Activated CD8-positive, alpha-beta memory T cell treated with anti-CD3 and anti-CD28 coated beads, Interleukin-2, amount 50 U/mL, for 1 hour (primary cell): ENCODE measurements at regions not wholly inside any gene's neighbourhood (a gene's known extent, or its start where the extent isn't known, plus 50 kb on each side); places are given as distances from the start of the nearest gene placed in this dataset.

Experiments
- DNase-seq: peaks from one replicate; pipeline ENCODE4 v3.0.0-alpha.2; 2020; ENCODE audit errors: extremely low read depth

DNA sequence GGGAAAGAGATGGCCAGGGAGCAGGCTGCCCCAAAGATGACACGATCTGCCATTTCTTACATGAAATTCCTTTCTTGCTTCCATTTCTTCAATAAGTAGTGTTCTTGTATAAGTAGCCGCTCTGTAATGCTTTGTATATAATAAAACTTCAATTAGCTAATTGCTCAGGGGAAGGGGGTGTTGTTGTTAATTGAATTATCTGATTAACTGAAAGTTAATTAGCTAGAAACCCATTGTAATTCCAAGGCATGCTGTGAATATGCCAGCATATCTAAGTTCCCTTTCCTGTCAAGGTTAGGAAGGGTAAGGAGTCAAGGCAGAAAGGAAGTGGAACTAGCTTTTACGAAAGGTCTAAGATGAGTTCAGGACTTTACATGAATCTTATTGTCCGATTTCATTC, 765.9 kb downstream of the TYW1 start:
- DNase-seq: no peak

DNA sequence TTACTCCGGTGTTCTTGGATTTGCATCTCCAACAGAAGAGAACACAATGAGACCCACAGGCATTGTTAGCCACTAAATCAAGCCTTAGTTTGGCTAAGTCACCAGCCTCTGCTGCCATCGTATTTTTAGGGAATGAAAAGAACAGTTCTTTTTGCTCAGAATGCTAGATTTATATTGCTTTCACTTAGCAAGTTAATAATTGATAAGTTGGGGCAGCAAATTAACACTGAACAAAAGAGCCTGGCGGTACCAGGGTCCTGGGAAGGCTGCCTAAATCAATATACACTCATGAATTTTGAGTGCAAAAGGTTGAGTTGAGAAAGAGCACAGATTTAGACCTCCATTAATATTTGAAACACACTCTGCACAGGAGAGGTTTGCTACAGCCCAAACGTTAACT, 767.7 kb downstream of the TYW1 start:
- no peak for DNase-seq

DNA sequence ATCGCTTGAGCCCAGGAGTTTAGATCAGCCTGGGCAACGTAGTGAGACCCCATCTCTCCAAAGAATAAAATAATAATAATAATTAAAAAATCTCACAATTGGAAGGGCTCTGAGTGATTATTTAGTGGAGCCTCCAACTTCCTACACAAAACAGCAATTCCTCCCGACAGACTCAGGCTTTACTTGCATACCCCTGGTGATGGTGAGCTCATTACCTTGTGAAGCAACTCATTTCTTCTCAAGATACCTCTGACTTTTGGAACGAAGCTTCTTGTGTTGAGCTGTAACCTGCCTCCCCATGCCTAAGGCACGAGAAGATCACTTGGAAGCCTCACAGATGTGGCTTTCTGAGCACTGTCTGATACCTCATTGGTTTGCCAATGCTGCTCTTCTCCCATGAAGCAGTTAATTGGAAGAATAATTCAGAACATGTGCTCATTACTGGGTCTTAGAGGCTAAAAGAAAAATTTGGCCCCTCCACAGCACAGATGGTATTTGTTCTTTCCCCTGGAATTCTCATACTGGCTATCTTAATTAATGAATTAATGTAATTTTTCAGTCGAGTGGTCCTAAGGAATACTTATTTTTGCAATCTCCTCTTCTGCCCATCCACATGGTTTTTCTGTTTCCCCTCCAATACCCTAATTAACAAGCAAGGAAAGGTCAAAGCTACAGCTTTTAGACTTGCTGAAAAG, 769.0 kb downstream of the TYW1 start:
- no peak for DNase-seq

DNA sequence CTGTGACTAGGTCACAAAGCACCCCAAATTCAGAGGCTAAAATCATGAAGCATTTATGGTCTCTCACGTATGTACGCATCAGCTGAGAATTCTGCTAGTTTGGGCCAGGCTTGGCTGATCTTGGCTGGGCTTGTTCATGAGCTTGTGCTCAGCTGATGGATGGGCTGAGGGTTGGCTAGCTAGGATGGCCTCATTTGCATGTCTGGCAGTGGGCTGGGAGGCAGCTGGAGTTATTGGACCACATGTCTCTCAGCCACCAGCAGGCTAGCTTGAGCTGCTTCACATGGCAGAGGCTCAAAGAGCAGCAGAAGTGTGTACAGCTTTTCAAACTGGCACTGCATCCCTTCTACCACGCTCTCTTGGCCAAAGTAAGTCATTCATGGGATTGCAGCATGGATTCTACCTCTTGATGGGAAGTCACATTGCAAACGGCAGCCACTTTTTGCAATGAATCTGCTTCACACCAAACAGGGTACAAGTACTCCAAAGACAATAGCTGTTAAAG, 770.3 kb downstream of the TYW1 start:
- DNase-seq: no peak

DNA sequence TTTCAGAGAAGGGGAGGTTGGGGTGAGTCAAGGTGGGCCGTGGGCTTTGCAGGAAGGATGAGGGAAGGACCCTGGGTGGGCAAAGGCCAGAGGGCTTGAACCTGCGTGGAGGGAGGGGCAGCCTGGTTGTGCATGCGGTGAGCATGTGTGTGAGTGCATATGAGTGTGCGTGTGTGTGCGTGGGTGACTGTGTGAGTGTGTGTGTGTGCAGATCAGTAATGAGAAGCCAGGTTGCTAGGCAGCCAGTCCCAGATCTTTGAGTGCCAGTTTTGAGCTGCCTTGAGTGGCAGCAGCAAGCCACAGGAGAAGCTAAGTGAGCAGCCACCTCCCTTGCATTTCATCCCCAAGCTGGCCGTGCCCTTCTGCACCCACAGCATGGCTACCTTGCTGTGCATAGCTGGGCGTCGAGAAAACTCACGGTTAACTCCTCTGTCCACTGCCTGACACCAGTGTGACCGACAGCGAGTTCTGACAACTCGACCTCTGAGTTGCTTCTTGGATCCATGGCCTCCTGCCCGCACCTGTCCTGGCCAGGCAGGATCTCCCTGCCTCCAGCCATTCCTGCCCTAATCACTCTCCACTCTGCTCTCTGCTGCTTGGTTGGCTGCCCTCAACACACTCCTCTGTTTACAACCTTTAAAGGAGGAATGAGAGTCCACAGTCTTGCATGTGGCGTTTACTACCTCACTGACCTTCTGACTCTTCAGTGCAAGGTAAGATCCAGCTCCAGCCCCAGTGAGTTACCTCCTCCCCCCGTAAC, 775.4 kb downstream of the TYW1 start:
- DNase-seq: no peak

DNA sequence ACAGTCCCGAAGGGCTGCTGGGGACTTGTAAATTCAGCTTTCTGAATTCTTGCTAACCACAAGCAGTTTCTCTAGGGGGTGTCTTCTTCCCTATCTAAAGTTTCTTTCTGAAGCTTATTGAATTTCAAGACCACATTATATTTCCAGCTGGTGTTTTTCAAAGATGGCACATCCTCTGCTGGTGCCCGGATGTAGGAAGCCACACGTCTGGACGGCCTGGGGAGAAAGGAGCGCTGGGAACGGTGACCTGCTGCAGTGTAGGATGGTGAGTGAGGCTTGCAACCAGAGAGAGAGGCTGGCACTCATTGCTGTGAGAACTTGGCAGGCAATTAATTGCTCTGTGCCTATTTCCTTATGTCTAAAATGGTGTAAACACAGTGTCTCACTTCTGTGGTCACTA, 776.4 kb downstream of the TYW1 start:
- no peak for DNase-seq

DNA sequence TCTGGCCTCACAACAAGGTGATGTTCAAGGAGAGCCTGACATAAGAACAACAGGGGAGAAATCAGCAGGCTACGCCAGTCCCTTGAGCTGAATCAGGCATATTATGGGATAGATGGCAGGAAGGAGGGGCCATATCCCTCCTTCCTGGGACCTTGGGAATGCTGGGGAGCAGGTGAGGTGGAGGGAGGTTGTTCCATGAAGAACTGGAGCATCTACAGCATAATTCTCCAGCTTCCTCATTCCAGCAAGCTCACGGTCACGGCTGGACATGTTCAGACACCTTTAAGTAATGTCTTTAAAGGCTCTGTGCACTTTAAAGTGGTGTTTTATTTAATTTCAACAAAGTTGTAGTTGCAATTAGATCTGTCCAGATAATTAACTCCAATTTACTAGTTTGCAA, 780.5 kb downstream of the TYW1 start:
- no peak for DNase-seq

DNA sequence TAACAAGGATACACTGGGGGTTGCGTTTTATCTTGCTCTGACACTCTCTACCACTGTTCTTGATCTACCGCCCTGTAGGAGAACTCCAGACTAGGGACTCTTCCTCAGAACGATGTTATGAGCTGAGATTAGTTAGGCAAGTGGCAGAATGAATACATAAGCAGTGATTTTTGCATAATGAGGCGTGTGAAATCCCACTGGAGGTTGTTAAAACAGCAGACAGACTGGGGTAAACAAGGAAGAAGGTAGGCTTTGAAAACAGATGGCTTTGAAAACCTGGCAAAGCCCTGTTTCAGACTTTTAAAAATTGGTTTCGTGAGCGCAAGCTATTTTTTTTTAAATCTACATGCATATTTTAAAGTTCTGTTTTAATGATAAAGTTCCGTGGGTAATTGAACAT, 785.2 kb downstream of the TYW1 start:
- DNase-seq: no peak

DNA sequence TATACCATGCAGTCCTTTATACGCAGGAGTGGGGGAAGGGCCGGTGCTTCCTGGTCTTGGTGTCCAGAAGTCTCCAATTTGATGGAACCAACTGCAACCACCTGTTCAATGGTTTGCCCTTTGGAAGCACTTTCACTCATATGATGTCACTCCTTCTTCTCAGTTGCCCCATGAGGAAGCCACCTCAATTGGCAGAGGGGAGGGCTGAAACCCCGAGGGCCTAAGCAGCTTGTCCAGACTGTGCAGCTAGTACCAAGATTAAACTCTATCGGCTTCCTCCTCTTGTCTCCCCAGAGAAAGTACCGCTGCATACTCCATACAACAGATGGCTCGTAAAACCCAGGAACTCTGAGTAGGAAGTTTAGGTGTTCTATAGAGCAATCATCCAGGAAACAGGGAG, 789.4 kb downstream of the TYW1 start:
- DNase-seq: no peak

DNA sequence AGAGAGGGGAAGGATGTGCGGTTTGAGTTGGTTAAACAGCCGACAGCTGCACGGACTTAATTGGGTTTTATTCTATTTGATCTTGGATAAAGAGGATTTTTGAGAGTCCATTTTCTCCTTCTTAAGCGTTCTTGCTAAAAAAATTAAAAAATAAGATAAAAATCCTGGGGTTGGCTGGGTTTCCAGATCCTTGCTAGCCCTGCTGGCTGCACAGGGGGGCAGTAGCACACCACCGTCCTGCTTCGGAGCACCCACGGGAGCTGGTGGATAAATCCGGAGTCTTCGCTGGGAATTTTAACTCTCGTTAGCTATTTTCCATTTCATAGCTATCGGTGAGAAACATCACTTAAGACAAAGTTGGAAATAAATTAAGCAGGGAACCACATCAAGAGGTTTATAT, 792.0 kb downstream of the TYW1 start:
- DNase-seq: no peak

DNA sequence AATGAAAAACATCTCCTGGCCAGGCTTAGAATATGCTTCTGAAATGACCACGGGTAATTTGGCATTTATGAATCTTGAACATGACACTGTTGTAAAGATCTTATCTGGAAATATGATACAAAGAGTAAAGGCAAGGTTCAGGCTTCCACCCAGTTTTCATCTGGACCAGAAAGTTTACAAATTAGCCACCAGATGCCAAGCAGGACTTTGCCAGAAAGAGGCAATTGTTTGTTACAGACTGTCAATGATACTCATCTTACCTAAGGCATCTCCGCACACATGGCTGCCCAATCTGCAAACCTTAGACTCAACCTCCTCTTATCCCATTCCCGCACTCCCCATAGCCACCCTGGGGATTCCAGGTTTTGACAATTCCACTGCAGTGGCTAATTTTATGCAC, 795.3 kb downstream of the TYW1 start:
- DNase-seq: no peak

DNA sequence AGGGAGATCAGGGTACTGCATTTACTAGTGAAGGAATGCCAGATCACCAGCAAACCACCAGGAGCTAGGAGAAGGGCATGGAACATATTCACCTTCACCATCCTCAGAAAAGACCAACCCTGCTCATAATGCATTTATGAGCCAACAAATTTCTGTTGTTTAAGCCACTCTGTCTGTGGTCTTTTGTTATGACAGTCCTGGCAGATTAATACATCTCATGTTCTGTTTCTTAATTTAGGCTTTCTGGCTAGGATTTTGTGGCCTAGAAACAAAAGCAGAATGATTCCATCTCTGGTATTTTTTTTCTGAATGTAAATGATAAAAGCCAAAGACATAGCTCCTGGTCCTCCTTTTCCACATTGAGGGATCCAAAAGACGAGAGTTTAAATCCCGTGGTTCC, 797.9 kb downstream of the TYW1 start:
- no peak for DNase-seq

DNA sequence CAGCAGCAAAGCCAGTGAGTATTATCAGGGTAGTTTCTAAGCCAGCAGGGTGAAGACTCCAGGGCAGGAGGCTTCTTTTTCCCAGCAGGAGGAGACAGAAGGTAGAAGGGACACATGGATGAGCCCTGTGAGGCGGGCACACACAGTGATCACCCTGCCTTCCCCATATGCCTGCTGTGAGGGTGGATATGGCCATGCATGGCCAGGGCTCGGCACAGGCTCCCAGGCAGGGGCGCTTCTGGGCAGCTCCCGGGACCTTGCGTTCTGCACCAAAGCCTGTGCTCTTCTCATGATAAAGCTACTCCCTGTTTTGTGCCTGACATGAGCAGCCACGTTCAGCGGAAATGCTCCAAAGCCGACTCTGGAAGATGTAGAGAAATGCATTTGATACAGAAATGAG, 807.2 kb downstream of the TYW1 start:
- DNase-seq: no peak

DNA sequence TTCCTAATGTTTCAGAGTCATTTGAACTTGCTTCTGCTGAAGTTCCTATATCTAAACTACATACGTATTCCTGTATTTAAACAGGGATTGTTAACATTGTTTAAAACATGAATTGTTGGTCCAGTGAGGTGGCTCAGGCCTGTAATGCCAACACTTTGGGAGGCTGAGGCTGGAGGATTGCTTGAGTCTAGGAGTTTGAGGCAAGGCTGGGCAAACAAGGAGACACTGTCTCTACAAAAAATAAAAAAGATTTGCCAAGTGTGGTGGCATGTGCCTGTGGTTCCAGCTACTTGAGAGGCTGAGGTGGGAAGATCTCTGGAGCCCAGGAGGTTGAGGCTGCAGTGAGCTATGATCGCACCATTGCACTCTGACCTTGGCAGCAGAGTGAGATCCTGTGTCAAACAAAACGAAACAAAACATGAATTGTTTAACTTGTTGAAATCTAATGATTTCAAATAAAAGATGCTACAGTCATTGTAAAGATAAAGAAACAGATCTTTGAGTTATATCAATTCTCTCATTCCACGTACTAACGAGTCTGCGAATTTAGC, 809.4 kb downstream of the TYW1 start:
- no peak for DNase-seq

DNA sequence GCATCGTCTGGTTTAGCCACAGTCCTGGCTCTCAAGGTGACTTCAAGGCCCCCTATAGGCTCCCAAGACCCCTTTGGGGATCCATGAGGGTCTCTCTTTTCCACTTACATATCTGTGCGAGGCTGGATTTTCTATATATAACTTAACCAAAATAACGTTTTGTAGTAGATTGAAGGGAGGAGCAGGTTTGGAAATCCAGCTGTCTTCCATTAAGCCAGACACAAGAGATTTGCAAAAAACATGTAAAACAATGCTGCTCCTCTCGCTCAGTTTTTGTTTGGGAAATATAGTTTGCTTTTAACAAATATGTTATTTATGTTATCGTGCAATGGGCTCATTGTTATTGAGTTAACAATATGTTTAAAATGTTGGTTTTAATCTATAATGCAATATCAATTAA, 811.2 kb downstream of the TYW1 start:
- DNase-seq: no peak

DNA sequence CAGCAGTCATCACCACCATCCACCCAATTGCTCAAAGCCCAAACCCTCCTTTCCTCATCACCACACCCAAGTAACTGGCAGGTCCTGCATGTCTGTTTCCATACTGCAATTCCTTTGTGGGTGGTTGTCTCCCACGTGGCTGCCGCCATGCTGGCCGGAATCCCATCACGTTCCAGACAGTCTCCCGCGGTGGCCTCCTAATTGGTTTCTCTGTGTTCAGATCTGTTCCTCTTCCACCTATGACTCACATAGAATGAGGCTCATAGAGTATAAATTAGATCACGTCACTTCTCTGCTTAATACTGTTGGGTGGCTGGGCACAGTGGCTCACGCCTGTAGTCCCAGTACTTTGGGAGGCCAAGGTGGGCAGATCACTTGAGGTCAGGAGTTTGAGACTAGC, 813.0 kb downstream of the TYW1 start:
- DNase-seq: no peak

DNA sequence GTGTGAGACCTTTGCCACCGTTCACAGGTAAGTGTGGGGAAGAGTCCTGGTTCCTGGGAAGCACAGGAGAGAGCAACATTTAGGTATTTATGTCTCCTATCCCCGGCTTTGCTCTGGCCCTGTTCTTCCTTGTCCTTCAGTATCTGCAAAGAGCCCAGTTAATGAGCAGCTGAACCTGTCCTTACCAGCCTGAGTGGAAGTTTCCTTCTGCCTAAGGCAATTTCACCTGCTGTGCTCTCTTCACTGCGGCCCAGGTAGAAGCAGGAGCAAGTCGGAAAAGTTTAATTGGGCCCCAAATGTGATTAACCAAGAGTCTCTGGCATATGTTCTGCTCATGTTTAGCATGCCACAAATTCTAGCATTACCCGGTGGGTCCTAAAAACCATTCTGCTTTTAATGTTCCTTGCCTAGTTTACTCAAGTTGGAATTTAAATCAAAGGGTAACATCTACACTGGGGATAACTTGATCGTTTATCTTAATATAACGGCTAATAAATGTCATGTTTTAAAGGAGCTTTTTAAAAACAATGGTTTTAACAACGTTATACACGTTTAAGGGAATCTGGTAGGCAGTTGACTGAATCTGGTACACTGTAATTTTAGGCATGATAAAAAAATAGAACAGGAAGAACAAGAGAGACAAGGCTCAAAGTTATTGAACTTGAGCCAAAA, 817.1 kb downstream of the TYW1 start:
- DNase-seq: no peak

DNA sequence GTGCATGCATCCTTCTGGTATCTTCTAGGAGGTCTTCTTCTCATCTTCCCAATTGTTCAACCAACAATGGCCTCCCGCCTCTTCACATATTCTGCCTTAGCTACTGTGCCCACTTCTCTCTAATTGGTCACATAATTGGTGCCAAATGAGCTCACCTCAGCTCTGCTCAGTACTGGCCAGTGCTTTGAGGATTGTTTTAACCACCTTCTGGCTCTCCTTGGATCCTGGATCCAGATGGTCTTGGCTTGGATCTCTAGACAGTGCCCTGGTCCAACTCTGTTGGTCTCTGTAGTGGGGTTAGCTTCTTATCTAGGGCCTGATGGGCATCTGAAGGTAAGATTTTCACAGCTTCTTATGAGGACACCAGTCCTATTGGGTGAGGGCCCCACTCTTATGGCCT, 820.8 kb downstream of the TYW1 start:
- DNase-seq: no peak

DNA sequence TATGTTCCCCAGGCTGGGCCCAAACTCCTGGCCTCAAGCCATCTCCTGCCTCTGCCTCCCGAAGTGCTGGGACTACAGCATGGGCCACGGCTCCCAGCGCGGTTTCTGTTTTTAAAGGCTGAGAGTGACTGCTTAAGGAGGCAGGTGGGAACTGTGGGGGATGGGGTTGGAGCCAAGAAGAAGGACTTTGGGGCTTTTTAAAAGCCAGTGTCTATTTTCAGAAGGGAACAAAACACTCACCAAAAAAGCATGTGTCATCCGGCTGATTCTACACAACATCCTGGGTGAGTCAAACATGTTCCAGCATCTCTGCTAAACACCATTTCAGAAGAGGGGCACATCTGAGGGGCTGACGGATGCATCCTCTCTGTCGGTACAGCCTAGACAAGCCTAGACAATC, 824.5 kb downstream of the TYW1 start:
- DNase-seq: no peak

DNA sequence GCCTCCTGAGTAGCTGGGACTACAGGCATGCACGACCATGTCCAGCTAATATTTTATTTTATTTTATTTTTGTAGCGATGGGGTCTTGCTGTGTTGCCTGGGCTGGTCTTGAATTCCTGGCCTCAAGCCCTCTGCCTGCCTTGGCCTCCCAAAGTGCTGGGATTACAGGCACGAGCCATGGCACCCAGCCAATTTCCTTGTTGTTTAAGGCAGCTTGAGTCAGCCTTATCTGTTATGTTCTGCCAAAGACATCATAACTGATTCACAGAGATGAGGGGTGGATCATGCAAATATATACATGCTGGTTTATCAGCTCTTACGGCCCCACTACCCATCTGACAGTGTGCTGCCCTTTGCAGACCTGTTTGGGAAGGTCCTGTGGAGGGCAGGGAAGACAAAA, 826.7 kb downstream of the TYW1 start:
- no peak for DNase-seq

DNA sequence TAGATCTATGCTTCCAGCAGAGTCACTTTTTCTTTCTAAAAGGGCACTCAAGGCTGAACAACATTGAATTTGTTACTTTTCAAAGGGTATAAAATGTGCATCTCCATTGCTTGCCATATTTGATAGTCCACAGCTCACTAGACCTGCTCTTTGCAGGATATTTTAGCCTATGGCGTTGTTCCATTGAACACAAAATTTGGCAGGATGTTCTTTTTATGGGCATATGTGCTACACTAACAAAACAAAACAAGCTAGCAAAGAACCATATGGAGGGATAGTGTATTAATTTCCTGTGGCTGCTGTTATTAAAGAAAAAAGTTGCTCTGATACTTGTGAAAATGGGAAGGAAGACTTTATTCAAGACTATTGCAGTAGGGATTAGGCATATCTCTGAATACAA, 828.7 kb downstream of the TYW1 start:
- DNase-seq: no peak

DNA sequence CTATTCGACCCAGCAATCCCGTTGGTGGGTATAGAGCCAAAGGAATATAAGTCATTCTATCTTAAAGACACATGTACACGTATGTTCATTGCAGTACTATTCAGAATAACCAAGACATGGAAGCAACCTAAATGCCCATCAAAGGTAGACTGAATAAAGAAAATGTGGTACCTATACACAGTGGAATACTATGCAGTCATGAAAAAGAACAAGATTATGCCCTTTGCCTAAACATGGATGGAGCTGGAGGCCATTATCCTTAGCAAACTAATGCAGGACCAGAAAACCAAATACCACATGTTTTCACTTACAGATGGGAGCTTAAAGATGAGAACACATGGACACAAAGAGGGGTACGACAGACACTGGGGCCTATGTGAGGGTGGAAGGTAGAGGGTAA, 845.3 kb downstream of the TYW1 start:
- no peak for DNase-seq

DNA sequence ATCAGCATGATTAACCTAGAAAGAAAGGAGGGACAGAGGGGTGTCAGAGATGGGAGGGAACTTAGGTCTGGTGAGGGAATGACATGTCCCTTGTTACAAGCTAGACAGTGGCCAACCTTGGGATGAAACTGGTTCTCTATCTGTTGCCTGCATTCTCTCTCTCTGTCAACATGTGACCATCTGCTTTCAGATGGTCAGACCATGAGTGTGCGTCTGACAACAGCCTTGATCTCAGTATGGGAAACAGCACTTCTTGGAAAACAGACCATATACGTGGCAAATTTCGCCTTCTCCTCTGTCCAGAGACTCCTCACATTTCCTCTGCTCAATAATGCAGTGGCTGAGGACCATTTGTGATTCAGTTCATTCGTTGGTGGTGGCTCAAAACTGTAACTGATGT, 845.9 kb downstream of the TYW1 start:
- no peak for DNase-seq
